ENCODE measurements at regions not wholly inside any gene's neighbourhood (a gene's known extent, or its start where the extent isn't known, plus 50 kb on each side); places are given as distances from the start of the nearest gene placed in this dataset.

DNA sequence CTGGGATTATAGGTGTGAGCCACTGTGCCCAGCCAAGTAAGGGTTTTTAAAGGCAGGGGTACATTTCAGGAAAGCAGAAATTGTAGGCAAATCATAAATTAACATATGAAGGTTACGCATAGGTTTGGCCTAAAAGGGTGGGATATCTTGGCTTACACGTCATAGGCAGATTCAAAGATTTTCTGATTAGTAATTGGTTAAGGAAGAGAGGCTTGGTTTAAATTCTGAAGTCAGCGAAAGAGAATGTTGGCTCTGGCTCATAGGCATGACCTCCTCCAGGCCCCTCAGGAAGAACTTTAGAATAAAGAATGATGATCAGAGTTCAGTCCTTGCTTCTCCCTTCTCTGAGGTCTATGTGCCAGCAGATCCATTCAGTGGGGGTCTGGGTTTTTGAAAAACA, 124.8 kb upstream of the RBBP6 start:
- Histone ChIP-seq H2AK5ac (ENCODE audit: low read depth, low read length) (no peak overlapping the region), H3K14ac (replicated peaks; ENCODE audit: low read depth, low read length) (no peak overlapping the region), H3K9me3 (ENCODE audit: control insufficient read depth, insufficient read depth, low read length) (no peaks in the 10 kb centered on the region; the same call in 1 of the 2 replicates), H4K5ac (ENCODE audit: low read depth, low read length) (no peak overlapping the region), H3K9me1 (ENCODE audit: insufficient read depth, low read length) (no peaks in the 10 kb centered on the region), H3K36me3 (ENCODE audit: control insufficient read depth, insufficient read depth, low read length) (no peaks in the 10 kb centered on the region), H3K4ac (ENCODE audit: low read depth, low read length) (no peak overlapping the region), H3K18ac (ENCODE audit: low read depth, low read length) (no peak overlapping the region), H4K20me1 (ENCODE audit: insufficient read depth, low read length) (no peaks in the 10 kb centered on the region), H2BK20ac (ENCODE audit: low read depth, low read length) (no peak overlapping the region), H3K56ac (ENCODE audit: extremely low read depth, insufficient read depth, low read length) (no peak overlapping the region), H3K23ac (ENCODE audit: low read depth, low read length) (no peak overlapping the region), H3K9ac (ENCODE audit: low read depth, low read length) (no peak overlapping the region), H3K79me1 (ENCODE audit: low read depth in 1 of 2, low read length in 2 of 2) (no peaks in the 10 kb centered on the region), H3K4me2 (ENCODE audit: low read depth, low read length) (no peak overlapping the region), H4K91ac (ENCODE audit: insufficient read depth, low read depth, low read length) (no peak overlapping the region), H2BK120ac (ENCODE audit: low read depth, low read length) (no peak overlapping the region), H2AFZ (replicated peaks; ENCODE audit: low read length, poor library complexity) (no peak overlapping the region), H4K8ac (ENCODE audit: low read depth in 2 of 2, low read length in 2 of 2) (no peak overlapping the region), H2BK5ac (ENCODE audit: low read depth, low read length, poor library complexity, severe bottlenecking) (no peak overlapping the region), H2AK9ac (replicated peaks; ENCODE audit: low read depth, low read length, poor library complexity) (no peak overlapping the region), H3K27ac (ENCODE audit: insufficient read depth, low read length) (no peak overlapping the region), H3K4me3 (ENCODE audit: insufficient read depth, low read depth, low read length) (no peak overlapping the region), H3K27me3 (ENCODE audit: control insufficient read depth, insufficient read depth, low read length) (no peaks in the 10 kb centered on the region), H3K4me1 (ENCODE audit: control insufficient read depth, insufficient read depth, low read length) (no peaks in the 10 kb centered on the region), H2BK15ac (ENCODE audit: low read depth, low read length) (no peak overlapping the region)
- TF ChIP-seq MAFK (IDR thresholded peaks at IDR 0.05; ENCODE audit: low read depth, low read length), result no peak
- no peak for TF ChIP-seq SMC3 (IDR thresholded peaks at IDR 0.05; ENCODE audit: low read depth, low read length)
- TF ChIP-seq, protein P1, sequence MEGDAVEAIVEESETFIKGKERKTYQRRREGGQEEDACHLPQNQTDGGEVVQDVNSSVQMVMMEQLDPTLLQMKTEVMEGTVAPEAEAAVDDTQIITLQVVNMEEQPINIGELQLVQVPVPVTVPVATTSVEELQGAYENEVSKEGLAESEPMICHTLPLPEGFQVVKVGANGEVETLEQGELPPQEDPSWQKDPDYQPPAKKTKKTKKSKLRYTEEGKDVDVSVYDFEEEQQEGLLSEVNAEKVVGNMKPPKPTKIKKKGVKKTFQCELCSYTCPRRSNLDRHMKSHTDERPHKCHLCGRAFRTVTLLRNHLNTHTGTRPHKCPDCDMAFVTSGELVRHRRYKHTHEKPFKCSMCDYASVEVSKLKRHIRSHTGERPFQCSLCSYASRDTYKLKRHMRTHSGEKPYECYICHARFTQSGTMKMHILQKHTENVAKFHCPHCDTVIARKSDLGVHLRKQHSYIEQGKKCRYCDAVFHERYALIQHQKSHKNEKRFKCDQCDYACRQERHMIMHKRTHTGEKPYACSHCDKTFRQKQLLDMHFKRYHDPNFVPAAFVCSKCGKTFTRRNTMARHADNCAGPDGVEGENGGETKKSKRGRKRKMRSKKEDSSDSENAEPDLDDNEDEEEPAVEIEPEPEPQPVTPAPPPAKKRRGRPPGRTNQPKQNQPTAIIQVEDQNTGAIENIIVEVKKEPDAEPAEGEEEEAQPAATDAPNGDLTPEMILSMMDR (conservative IDR thresholded peaks at IDR 0.05; ENCODE audit: low read depth, low read length), result no peak
- no peak for TF ChIP-seq MXI1 (IDR thresholded peaks at IDR 0.05; ENCODE audit: borderline replicate concordance, low read depth, low read length)
- TF ChIP-seq FOS (IDR thresholded peaks at IDR 0.05; ENCODE audit: low read depth, low read length), result no peak
- no peak for TF ChIP-seq BHLHE40 (IDR thresholded peaks at IDR 0.05; ENCODE audit: low read depth, low read length)
- TF ChIP-seq RAD21 (IDR thresholded peaks at IDR 0.05; ENCODE audit: low read length), result no peak
- no peak for TF ChIP-seq POLR2A (IDR thresholded peaks at IDR 0.05; ENCODE audit: low read depth, low read length)
- BruUV-seq (replicated peaks), result no TSS peak
- dilution Hi-C loops (cut with HindIII; ENCODE audit: low sequenced_read_pairs, unreplicated experiment), result no loop called here
- ChIA-PET POLR2A (ENCODE audit: unreplicated experiment) (no interaction called here), CTCF (no interaction called here)
- no peak for ATAC-seq (ENCODE audit: low read depth)
- no CpG with 5 or more reads among the region's 3 CpGs for WGBS, 2 experiments (ENCODE audit: extremely low coverage in 2 of 2, insufficient read length in 1 of 2)
- in situ Hi-C loops (cut with MboI; ENCODE audit: low sequenced_read_pairs), result no loop called here
- no peak for DNase-seq
- intact Hi-C loops (cut with micrococcal nuclease), result no loop called here

All from IMR-90 (cell line).